ENCODE measurements at regions not wholly inside any gene's neighbourhood (a gene's known extent, or its start where the extent isn't known, plus 50 kb on each side); places are given as distances from the start of the nearest gene placed in this dataset.

DNA sequence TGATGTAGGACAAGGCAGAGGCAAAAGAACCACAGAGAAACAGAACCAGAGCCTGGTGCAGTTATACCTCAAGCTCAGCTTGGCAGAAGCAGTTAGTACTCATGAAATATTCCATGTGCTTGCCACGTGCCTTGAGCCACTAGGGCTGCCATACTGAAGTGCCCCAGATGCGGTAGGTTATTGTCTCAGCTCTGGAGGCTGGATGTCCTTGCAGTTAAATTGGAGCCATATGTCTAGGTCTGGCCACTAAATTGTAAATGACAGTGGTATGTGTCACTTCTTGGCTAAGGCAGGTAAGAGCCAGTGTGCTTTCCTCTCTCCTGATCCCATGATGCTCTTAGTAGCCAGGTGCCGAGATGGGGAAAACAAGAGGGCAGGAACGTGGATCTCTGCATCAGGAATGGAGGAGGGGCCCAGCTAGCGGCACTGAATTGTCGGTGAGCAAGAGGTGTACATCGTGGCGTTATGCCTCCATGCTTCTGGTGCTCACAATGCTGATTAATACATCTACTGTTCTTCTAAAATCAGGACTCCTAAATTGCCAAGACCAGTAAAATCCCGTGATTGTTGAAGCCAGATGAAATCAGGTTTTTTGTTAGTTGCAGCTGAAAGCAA lies 73.5 kb downstream of the PSMG1 start:
- Mint-ChIP-seq H3K9me3 (no peaks in the 10 kb centered on the region), H3K4me3 (no peak overlapping the region), H3K4me1 (no peaks in the 10 kb centered on the region), H3K27ac (no peak overlapping the region), H3K36me3 (no peaks in the 10 kb centered on the region)
- ATAC-seq (no peak), DNase-seq (ENCODE audit: low spot score in 2 of 2) (no peak)

DNA sequence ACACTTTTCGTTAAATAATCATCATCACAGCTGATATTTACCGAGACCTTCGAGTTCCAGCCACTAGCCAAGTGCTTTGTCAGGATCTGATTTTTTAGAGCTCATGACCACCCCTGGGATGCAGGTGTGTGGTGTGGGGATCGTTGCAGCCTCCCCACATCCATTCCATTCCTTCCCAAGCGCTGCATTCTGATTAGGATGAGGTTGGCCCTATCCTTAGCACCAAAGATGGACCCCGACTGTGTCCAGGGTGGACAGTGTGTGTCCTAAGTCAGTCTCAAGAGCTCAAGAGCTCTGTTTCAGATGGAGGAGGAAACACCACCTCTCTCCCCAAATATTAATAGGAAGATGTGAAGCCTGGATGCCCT lies 74.1 kb downstream of the PSMG1 start:
- H3K27ac Mint-ChIP-seq: no peak overlapping the region

DNA sequence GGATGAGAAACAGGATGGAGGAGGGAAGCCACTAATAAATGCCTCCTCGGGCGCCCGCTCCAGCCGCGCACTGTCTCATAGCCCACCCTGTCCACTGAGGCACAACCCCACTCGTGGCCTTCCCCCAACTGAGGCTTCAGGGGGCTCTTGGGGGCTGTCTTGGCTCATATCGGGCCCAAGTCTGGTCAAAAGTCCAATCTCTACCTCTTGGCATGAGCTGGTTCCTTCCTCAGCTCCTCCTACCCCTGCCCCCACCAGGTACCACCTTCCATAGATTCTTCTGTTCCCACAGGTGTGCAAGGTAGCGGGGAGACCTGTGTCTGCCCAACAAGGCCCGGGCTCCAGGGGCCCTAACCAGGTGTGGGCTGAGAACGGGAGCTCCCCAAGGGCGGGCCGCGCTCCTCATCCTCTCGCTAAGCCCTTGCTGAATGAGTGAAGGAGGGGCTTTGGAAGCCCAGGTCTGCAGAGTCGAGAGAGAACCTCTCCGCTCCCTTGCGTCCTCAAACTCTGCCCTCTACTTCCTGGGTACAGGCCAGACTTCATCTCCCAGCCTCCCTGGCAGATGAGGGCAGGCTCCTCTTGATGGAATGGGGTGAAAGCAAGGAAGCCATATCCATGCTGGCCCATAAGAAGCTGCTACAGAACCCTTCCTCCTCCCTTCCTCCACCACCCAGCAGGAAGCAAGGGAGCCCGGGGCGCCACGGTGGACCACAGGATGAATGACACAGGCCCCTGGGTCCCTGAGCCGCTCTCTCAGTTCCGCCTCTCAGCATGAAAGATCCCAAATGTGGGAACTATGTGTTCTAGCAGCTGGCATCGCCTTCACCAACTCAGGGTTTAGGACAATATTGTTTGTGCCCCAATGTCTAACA lies 74.7 kb downstream of the PSMG1 start:
- Mint-ChIP-seq H3K4me1 (no peaks in the 10 kb centered on the region), H3K9me3 (no peaks in the 10 kb centered on the region), H3K36me3 (no peaks in the 10 kb centered on the region), H3K27ac (no peak overlapping the region), H3K4me3 (no peak overlapping the region)
- ATAC-seq (no peak), DNase-seq (ENCODE audit: low spot score in 2 of 2) (no peak)

More for the DNA sequence above, 74.1 kb downstream of the PSMG1 start:
- DNase-seq (ENCODE audit: low spot score in 2 of 2) (no peak), ATAC-seq (no peak)
- no peaks in the 10 kb centered on the region for H3K4me1 Mint-ChIP-seq
- H3K9me3 Mint-ChIP-seq: no peaks in the 10 kb centered on the region
- H3K4me3 Mint-ChIP-seq: no peak overlapping the region
- H3K36me3 Mint-ChIP-seq: no peaks in the 10 kb centered on the region

DNA sequence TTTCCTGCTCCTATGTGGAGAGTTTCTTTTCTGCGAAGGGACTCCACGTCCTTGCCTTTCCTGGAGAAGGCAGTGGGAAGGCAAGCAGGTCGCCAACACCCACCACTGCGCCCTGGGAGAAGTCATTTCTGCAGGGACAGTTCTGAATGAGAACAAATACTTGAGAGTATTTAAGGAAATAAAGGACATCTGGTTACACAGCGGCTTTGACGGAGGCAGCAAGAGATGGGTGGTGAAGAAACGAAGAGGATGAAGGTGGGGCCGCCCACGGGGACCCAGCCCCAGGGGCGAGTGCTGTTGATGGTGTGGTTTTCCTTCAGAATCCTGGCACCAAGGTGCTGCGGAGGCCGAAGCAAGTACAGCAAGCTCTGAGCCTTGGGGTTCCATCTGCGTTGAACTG lies 75.5 kb downstream of the PSMG1 start:
- DNase-seq (ENCODE audit: low spot score in 2 of 2) (no peak), ATAC-seq (no peak)
- H3K4me1 Mint-ChIP-seq: no peaks in the 10 kb centered on the region
- no peak overlapping the region for H3K27ac Mint-ChIP-seq
- no peak overlapping the region for H3K4me3 Mint-ChIP-seq
- H3K9me3 Mint-ChIP-seq: no peaks in the 10 kb centered on the region
- H3K36me3 Mint-ChIP-seq: no peaks in the 10 kb centered on the region

DNA sequence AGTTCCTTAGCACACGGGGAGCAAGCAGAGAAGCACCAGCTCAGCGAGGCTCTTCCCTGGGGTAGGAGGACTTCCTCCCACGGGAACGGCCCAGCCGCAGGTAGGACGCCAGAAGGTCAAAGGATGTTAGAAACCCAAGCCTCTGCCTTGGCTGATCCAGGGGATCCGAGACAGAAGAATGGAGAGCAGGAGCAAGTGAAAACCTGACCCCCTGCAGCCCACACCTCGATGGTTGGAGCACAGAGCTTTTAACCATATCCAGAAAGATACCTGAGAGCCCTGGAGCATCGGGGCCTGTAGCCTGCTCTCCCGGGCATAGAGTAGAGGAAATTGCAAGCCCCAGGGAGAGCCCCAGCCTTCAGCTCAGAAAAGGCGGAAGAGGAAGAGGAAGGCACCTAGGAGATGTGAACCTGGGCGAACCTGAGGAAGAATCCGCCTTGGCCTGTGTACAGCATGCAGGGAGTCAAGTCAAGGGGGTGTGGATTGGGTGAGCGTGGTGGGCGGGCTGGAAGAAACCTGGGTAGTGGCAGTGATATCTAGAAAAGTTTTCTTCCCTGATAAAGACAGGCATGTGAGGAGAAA lies 76.3 kb downstream of the PSMG1 start:
- Mint-ChIP-seq H3K36me3 (no peaks in the 10 kb centered on the region), H3K4me3 (no peak overlapping the region), H3K27ac (no peak overlapping the region), H3K9me3 (no peaks in the 10 kb centered on the region), H3K4me1 (no peaks in the 10 kb centered on the region)
- no peak for ATAC-seq
- DNase-seq (ENCODE audit: low spot score in 2 of 2): no peak

DNA sequence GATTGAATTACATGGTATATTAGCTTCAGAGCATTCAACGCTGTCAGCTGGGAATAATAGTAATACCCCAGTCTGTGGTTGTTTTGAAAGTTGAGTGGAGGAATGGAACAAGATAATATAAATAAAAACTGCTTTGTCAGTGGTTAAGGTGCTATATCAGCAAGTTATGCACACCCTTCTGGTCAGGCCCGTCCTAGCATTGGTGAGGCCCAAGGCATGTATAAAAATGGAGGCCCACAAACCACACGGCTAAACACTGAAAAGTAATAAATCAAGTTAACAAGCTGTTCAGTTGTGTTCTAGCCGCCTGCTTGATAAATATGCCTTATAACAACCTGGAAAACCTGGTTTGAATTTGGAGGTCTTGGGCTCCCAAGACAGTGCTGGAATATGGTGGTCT lies 77.4 kb downstream of the PSMG1 start:
- Mint-ChIP-seq H3K4me3 (no peak overlapping the region), H3K4me1 (no peaks in the 10 kb centered on the region), H3K9me3 (no peaks in the 10 kb centered on the region), H3K36me3 (no peaks in the 10 kb centered on the region), H3K27ac (no peak overlapping the region)
- no peak for DNase-seq (ENCODE audit: low spot score in 2 of 2)
- ATAC-seq: no peak

DNA sequence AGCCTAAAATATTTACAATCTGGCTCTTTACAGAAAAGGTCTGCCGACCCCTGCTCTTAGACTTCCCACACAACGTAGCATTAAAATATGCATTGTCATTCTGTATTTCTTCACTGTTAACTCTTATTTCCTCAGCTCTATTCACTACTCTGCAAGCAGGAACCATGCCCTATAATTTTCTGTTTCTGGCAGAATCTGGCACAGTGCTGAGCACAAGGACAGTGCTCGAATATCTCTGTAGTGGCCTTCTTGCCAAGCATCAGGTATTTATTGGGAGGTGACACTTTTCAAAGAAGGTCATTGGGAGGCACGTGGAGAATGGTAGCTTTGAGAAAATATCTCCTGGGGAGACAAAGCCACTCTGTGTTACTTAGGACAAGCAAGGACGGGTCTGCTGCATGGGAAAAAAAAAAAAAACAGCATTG lies 77.9 kb downstream of the PSMG1 start:
- Mint-ChIP-seq H3K36me3 (no peaks in the 10 kb centered on the region), H3K4me1 (no peaks in the 10 kb centered on the region), H3K4me3 (no peak overlapping the region), H3K9me3 (no peaks in the 10 kb centered on the region), H3K27ac (no peak overlapping the region)
- DNase-seq (ENCODE audit: low spot score in 2 of 2) (no peak), ATAC-seq (no peak)

DNA sequence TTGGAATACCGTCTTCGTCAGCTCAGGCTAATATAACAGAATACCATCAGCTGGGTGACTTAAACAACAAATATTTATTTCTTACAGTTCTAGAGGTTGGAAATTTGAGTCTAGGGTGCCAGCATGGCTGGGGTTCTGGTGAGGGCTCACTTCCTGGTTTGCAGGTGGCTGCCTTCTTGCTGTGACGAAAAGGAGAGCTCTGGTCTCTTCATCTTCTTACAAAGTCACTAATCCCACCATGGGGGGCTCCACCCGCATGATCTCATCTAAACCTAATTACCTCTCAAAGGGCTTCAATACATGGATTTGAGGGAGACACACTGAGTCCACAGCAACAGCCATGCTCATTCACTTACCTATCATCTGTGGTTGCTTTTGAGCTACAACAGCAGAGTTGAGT lies 78.3 kb downstream of the PSMG1 start:
- no peak for ATAC-seq
- no peak overlapping the region for H3K27ac Mint-ChIP-seq
- no peaks in the 10 kb centered on the region for H3K4me1 Mint-ChIP-seq
- no peak overlapping the region for H3K4me3 Mint-ChIP-seq
- H3K36me3 Mint-ChIP-seq: no peaks in the 10 kb centered on the region
- DNase-seq (ENCODE audit: low spot score in 2 of 2): no peak
- H3K9me3 Mint-ChIP-seq: no peaks in the 10 kb centered on the region

DNA sequence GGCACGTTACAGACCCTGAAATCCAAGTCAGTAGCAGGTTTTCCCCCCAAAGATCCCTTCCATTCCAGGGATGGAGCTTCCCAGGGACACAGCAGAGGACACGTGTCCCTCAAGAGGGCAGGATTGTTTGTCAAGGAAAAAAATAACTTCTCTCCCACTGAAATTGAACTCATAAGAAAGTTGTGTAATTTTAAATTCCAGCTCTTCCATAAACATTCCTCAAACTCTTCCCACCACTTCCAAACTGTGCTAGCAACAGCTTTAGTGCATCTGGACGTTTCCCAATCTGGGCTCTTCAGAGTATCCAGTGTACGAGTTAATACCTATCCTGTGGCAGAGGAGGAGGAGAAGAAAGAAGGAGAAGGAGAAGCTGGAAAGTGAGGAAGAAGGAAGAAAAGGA lies 79.6 kb downstream of the PSMG1 start:
- DNase-seq (ENCODE audit: low spot score in 2 of 2) (no peak), ATAC-seq (no peak)
- H3K27ac Mint-ChIP-seq: no peak overlapping the region
- no peaks in the 10 kb centered on the region for H3K9me3 Mint-ChIP-seq
- no peaks in the 10 kb centered on the region for H3K36me3 Mint-ChIP-seq
- H3K4me1 Mint-ChIP-seq: no peaks in the 10 kb centered on the region
- H3K4me3 Mint-ChIP-seq: no peak overlapping the region

DNA sequence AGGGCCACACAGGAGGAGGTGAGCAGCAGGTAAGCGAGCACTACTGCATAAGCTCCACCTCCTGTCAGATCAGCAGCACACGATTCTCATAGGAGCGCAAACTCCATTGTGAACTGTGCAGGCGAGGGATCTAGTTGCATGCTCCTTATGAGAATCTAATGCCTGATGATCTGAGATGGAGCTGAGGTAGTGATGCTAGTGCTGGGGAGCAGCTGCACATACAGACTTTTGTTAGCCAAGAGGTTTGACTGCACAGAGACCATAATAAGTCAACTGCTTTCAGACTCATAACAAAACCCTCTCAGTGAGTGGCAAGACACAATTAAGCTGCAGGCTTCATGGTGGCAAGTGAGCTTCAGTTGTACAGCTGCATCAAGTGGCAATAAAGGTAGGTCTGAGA lies 83.4 kb downstream of the PSMG1 start:
- no peaks in the 10 kb centered on the region for H3K9me3 Mint-ChIP-seq
- H3K4me3 Mint-ChIP-seq: no peak overlapping the region
- DNase-seq (ENCODE audit: low spot score in 2 of 2): no peak
- H3K27ac Mint-ChIP-seq: no peak overlapping the region
- no peaks in the 10 kb centered on the region for H3K4me1 Mint-ChIP-seq
- no peaks in the 10 kb centered on the region for H3K36me3 Mint-ChIP-seq
- ATAC-seq: no peak

DNA sequence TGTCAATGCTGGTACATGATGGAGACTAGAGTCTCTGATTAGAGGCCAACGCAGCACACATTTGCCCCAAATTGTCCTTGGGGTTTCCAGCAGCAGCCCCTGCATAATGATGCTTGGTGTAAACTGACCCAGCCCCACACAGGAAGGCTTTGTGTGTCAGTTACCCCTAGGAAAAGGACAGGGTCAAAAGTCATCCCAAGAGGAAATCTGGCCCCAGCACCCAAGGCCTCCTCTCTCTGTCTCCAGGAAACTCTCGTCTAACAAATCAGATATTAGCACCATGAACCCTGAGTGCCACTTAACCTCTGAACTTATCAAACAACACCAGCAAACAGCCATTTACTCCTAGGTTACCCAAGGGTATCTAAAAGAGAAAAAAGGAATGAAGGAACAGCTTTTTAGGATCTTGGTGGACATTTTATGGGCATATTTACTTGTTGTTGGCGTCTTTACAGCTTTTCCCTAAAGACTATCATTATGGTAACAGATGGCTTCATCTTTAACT lies 84.5 kb downstream of the PSMG1 start:
- DNase-seq (ENCODE audit: low spot score in 2 of 2) (no peak), ATAC-seq (no peak)
- Mint-ChIP-seq H3K9me3 (no peaks in the 10 kb centered on the region), H3K36me3 (no peaks in the 10 kb centered on the region), H3K27ac (no peak overlapping the region), H3K4me1 (no peaks in the 10 kb centered on the region), H3K4me3 (no peak overlapping the region)

DNA sequence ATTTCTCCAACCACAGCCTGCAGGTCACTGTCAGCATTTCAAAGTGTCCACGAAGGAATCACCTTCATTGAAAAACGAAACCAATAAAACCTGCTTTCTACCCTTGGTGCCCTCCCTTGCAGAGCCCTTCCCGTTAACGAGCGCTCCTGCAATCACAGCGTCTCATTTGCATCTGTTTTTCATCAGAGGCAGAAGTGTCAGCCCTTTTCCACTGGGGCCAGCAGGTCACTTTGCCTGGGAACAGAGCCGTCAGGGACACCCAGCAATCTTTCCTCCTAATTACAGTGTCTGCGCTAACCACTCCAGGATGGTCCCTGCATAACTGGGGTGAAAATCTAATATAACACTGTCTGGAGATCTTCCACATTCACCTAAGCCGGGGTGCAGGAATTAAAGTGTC lies 85.3 kb downstream of the PSMG1 start:
- H3K27ac Mint-ChIP-seq: no peak overlapping the region
- no peaks in the 10 kb centered on the region for H3K36me3 Mint-ChIP-seq
- no peaks in the 10 kb centered on the region for H3K4me1 Mint-ChIP-seq
- no peaks in the 10 kb centered on the region for H3K9me3 Mint-ChIP-seq
- H3K4me3 Mint-ChIP-seq: no peak overlapping the region
- ATAC-seq (no peak), DNase-seq (ENCODE audit: low spot score in 2 of 2) (no peak)

DNA sequence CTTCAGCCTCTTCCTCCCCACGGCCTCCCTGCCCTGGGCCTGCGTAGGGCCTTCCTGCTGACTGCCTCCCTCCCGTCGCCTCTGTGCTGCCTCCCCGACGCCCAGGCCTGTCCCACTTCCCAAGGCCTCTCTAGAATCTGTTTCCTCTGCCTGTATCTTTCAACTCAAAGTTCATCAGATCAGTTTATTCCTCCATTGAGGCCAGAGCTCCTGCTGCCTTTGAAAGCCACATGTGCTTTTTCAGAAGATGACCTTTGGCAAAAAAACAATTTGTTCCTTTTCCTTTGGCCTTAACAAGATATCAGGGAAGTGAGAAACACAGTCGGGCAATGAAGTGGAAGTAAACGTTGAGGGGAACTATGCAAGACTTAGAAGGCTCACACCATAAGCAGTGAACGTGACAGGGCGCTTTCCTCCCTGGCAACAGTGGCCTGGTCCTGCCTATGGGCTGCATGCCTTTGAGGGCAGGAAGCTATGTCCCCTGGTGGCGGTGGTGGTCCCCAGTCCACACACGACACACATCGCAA lies 85.9 kb downstream of the PSMG1 start:
- no peaks in the 10 kb centered on the region for H3K36me3 Mint-ChIP-seq
- ATAC-seq (no peak), DNase-seq (ENCODE audit: low spot score in 2 of 2) (no peak)
- no peak overlapping the region for H3K4me3 Mint-ChIP-seq
- no peak overlapping the region for H3K27ac Mint-ChIP-seq
- H3K9me3 Mint-ChIP-seq: no peaks in the 10 kb centered on the region
- no peaks in the 10 kb centered on the region for H3K4me1 Mint-ChIP-seq

DNA sequence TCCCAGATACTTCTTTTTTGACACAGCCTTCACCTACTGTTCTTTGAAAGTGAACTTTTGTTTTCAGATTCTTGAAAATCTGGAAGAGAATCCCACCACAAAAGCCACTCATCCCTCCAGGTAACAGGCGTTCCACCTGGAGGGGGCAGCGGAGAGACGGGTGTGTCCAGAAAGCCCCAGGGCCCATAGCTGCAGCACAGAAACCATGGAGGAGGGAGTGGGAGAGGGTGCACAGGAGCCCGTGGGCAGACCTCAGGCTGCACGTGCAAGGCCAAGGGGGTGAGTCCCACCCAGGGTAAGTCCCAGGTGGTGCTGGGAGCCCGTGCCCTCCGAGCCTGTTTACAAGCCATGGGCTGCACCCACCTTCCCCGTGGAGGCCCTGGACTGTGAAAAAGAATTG lies 86.5 kb downstream of the PSMG1 start:
- no peaks in the 10 kb centered on the region for H3K36me3 Mint-ChIP-seq
- ATAC-seq (peak; percentile 17), DNase-seq (ENCODE audit: low spot score in 2 of 2) (no peak)
- no peak overlapping the region for H3K4me3 Mint-ChIP-seq
- no peaks in the 10 kb centered on the region for H3K4me1 Mint-ChIP-seq
- H3K9me3 Mint-ChIP-seq: no peaks in the 10 kb centered on the region
- H3K27ac Mint-ChIP-seq: no peak overlapping the region

DNA sequence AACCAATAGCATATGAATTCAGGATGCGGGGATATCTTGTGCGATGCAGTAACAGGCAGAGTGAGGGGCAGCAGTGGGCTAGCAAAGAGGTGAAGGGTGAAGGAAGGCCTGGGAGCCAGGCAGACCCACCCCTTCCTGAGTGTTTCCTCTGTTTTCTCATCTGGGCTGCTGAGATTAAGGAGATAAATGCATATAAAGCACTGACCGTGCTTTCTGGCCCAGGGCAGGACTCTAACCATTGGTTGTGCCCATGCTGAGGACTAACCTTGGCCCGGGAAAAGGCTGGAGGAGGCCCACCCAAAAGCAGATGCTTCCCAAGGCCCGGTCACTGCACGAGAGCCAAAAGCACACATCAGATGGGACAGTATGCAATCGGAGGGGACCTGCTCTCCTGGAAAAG lies 87.6 kb downstream of the PSMG1 start:
- no peak overlapping the region for H3K27ac Mint-ChIP-seq
- no peaks in the 10 kb centered on the region for H3K36me3 Mint-ChIP-seq
- no peaks in the 10 kb centered on the region for H3K9me3 Mint-ChIP-seq
- no peak for ATAC-seq
- no peak overlapping the region for H3K4me3 Mint-ChIP-seq
- no peaks in the 10 kb centered on the region for H3K4me1 Mint-ChIP-seq
- no peak for DNase-seq (ENCODE audit: low spot score in 2 of 2)

All from stimulated activated effector memory CD8-positive, alpha-beta T cell treated with anti-CD3 and anti-CD28 coated beads, Interleukin-12 subunit alpha, Interleukin-12 subunit beta, amount 100 ng/mL, for 72 hours (primary cell).